GM21786 (cell line): ENCODE measurements at regions not wholly inside any gene's neighbourhood (a gene's known extent, or its start where the extent isn't known, plus 50 kb on each side); places are given as distances from the start of the nearest gene placed in this dataset.

Experiments
- ATAC-seq: cut with Tn5 transposase; IDR thresholded peaks from one replicate; pipeline ENCODE4 v1.9.1; 2021; ENCODE audit not compliant: unreplicated experiment

DNA sequence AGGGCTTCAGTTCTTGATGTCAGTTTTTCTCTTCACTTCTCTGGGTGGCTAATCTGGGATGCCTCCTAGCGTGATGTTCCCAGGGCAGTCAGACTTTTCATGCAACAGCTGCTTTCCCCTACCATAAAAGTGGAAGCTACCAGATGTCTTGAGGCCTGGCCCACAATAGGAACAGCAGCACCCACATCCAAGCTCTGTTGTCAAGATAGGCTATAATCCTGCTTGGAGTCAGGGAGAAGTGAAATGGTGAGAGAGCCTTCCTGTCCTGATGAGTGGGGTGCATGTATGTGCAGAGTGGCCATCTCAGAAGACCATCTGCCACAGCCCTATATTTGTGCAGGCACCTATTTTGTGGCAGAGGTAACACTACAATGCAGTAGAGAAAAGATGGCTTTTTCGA lies 108.0 kb downstream of the HTR5A start:
- no peak for ATAC-seq

DNA sequence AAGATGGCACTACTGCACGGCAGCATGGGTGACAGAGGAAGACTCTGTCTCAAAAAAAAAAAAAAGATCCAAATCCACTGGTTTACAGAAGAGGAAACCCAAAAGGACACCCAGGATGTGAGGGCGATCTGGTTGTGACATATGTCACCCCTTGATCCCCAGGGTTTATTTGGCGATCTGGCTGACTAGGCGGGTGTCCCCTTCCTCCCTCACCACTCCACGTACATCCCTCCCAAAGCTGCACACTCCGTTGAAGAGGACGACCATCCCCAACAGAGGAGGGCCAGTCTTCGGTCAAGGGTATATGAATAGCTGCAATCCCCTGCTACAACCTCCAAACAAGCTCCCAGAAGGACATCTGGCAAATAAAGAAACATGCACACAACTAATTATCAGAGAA lies 111.6 kb downstream of the HTR5A start:
- ATAC-seq: no peak

DNA sequence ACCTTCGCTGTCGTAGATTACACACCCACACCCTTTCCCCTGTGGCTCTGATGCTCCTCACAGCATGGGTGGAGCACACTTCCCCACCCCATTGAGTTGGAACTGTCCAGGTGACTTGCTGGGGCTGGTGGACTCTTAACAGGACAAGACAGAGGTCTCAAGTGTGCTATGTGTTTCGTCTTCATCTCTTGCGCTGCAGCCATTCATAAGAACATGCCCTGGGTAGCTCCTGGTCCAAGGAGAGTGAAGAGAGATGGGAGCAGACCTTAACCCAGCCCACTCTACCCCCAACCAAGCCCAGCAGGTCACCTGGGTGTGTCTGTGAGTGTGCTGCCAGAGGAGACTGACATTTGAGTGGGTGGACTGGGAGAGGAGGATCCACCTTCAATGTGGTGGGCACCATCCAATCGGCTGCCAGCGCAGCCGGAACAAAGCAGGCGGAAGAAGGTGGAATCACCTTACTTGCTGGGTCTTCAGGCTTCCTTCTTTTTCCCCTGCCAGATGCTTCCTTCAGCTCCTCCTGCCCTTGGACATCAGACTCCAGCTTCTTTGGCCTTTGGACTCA lies 112.4 kb downstream of the HTR5A start:
- no peak for ATAC-seq

DNA sequence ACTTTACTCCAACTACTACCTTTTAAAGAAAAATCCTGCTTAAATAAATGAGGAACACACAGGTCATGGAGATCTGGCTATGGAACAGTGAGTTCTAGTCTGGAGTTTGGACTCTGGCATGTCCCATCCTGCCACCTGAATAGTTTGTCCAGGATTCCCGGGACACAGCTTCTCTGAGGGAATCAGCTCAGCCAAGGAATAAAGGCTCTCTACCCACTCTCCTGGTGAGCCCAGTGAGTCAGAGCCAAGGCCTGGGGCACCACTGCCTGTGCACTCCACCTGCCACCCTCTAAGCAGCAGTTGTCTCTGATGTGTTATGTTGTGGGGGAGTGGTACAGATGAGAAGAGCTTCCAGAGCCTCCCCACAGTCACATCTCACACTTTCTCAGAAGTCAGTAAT lies 113.5 kb downstream of the HTR5A start:
- ATAC-seq: no peak

DNA sequence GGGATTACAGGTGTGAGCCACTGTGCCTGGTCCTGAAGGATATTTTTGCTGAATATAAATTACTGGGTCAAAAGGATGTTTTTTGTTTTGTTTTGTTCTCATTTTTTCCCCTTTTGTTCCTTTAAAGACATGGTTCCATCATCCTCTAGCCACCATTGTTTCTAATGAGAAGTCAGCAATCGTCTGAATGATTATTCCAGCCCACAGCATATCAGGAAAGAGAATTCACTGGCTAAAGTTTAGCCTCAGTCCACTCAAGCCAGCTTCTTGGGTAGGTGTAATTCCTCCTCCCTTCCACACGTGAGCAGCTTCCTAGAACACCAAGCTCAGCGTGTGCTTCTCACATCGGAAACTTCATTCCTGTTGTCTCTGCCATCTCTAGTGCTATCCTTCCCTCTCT lies 112.8 kb upstream of the INSIG1 start:
- ATAC-seq: no peak

DNA sequence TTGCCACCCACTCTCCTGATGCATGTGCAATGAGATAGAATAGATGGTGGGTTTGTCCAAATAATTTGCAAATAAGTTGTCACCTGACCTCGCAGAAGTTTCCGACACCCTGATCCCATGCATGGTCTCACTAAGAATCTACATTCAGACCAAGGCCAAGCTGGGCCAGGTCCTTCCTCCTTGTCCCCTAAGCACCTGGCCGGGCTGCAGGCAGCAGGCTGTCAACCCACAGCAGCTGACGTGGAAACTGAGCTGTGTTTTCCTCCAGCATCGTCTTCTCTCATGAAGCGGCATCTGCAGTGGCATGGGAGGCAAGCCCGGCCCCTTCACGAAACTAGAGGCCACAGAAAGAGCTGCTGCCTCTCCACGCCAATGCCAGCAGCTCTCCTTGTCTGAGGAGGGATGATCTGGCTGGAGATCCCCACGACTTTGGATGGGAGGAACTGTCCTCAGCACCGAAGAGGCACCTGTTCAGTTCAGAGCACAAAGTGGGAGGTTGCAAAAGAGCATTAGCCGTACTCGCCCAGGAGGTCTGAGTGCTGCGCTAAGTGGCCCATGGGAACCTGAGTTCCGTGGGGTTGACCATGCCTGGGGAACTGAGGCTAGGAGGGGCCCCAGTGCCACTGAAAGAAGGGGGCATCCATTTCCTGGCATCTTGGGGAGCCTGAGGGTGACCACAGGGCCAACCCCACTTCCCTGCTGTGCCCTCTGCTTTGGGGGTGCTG lies 110.5 kb upstream of the INSIG1 start:
- ATAC-seq: no peak

DNA sequence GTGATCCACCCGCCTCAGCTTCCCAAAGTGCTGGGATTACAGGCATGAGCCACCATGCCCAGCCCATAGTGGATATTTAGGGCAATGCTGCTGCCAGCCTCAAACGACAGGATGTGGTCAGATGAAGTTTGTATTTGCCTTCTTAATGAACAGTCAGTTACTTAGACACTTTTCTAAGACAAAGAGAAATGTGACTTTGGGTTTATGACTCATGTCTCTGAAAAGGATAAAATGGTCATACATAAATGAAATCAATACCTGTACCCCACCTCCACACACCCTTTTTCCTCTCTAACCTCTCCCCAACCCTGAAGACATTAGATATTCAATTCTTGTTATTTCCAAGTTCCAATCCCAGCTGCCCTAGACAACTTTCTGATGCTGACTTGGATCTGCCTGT lies 109.3 kb upstream of the INSIG1 start:
- no peak for ATAC-seq

DNA sequence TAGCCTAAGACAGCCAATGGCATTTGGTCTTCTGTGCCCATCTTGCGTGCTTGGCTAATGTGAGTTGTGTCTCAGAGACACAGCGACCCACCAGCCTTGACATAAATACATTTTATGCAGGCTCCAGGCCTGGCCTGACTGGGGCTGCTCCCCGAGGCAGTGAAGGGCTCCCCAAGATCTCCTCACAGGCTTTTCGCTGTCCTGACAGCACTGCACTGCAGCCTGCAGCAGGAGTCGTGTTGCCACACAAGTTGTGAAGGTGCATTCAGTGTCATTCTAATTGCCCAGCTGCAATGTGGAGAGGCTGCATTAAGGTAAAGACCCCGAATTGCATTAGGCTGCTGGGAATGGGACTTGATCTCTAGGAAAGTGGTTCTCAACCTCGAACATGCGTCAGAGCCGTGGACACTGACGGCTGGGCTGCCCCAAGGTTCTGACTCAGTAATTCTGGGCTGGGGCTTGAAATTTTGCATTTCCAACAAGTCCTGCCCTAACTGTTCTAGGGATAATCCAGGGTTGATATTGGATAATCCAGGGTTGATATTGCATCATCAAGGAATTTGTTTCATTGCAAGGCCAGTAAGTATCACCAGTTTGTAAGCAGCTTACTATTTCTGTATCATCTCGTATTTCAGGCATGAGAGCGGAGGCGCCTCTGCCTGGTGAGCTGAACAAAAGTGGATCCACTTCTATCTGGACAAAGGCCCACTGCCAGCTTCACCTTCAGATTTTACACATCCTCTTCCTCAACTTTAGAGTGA lies 108.7 kb upstream of the INSIG1 start:
- ATAC-seq: no peak

DNA sequence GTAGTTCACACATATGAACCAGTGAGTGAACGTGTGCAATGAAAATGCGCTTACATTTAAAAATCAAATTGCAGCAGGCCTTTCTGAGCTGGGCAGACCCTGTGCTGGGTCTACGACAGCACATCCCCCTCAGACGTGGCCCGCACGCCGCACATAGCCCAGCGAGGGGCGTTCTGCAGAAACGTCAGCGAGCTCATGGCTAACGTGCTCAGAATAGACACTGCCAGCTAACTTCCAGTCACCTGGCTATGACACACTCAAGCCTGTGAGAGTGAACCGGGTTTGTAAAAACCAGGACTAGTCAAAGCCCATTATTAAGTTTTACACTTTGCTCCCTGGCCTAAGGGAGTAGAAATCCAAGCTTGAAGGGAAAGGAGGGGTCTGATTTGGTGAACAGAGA lies 108.1 kb upstream of the INSIG1 start:
- no peak for ATAC-seq

DNA sequence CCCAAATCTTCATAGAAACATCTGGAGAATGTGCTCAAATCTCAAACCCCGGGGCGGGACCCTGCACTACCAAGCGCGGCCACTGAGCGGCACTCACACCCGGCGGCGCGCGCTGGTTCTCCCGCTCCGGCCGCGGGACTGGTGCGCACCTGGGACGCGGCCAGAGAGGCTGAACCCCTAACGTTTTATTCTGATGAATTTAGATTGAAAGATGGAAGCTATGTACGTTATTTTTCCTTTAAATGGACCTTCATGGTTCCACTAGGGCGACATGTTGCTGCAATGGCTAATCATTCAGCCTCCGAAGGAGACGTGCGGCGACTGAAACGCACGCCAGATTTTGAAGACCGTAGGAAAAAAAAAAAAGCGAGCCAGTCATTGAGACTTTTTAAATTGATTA lies 107.0 kb upstream of the INSIG1 start:
- no peak for ATAC-seq

DNA sequence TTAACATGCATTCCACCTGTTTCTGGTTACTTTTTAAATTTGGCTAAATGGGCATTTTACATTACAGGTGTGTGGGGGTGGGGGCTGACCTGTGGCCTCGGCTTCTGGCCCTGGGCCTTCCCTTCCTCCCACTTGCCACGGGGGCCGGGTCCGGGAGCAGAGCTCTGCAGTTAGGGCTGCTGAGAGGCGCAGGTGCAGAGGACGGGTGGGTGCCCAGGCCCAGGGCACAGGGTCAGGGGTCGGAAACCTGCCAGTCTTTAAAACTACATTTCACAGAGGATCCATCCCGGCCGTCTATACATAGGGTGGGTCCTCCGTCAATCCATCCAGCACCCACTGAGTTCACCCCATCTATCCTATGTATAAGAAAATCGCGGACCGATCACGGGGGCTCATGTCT lies 106.5 kb upstream of the INSIG1 start:
- ATAC-seq: no peak

DNA sequence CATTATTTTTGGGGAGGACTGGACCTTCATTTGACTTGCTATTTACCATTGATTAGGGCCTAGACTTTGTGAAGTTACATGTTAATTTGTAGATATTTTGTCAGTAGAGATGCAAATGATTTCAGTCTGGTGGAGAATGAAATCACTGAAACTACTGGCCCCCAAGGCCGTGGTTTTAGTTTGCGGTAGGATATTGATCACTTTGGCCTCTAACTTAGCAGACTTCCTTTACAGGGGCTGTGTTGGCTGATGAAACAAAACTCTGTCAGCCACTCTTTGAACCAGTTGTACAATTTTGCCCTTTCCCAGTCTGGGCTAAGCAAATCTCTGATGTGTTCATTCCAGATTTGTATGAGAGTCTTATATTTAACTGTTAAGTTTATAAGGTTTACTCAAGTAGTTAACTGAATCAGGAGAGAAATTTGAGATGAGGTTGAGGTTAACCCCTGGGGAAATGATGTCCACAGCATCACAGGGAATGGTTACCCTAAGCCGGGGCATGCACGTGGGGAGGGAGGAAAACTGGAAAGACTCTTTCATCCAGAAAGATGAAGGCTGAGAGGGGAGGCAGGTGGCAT lies 105.7 kb upstream of the INSIG1 start:
- ATAC-seq: no peak

DNA sequence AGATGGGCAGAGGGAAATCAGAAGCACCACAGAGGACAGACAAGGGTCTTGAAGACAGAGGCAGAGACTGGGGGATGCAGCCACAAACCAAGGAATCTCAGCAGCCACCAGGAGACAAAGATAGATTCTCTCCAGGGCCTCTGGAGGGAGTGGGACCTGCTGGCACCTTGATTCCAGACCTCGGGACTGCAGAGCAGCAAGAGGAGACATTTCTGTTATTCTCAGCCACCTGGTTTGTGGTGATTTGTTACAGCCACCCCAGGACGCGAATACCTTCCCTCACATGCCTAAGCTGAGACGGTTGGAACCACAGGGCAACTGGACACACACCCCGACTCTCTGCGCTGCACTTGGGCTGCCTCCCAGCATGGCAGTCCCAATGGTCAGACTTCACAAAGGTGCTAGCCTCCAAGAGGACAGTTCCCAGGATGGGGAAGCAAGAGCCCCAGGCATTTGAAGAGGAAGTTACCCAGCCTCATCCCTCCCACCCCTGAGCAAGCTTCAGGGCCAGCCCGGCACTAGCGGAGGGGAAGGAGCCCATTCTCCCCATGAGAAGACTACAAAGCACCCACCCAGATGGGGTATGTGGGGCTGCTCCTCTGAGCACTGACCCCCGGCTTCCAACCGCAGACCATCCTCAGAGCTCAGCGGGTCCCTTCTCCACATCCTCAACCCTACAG lies 104.6 kb upstream of the INSIG1 start:
- ATAC-seq: no peak

DNA sequence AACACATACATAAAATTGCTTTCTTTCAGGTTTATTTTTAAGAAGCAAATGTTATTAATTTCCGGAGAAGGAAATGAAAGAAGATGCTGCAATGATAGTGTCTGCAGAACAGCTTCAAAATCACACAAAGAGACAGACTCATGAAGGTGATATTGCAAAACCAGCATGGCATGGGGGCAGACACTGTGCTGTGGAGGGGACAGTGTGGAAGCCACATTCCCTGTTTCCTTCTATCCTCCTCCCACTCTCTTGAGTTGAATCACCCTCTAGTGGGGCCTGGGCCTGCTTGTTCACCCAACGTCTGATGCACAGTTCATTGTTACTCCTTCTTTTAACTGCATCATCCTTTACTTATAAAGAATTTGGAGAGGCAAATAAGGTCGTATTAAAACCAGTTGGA lies 104.0 kb upstream of the INSIG1 start:
- no peak for ATAC-seq

DNA sequence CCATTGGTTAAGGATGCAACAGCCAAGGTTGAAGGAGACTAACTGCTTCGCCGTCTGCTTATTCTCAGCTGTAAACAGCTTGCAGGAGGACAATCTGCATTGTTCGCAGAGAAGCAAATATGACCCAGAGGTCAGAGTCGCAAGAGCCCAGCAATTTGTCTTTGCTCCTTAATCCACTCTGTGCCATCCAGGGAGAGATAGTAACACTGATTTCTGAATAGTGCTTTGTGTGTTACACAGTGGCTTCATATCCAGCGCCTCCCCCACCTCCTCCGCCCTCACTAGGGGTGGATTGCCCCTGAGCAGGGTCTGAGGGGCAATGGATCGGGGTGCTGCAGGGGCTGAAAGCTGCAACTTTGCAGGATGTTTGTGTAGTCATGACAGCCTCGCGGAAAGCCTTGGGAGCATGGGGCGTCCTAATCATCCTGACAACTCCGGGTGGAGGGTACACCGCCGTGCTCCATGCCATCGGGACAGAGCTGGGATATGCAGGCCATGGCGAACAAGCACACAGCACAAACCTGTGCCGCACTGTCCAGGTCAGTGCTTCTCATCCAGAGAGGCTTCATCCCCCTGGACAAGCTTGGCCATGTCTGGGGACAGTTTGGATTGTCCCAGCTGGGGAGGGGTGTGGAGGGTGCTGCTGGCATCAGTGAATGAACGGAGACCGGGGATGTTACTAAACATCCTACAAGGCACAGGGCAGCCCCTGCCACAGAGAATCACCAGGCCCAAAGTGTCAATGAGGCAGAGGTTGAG lies 103.1 kb upstream of the INSIG1 start:
- ATAC-seq: no peak

DNA sequence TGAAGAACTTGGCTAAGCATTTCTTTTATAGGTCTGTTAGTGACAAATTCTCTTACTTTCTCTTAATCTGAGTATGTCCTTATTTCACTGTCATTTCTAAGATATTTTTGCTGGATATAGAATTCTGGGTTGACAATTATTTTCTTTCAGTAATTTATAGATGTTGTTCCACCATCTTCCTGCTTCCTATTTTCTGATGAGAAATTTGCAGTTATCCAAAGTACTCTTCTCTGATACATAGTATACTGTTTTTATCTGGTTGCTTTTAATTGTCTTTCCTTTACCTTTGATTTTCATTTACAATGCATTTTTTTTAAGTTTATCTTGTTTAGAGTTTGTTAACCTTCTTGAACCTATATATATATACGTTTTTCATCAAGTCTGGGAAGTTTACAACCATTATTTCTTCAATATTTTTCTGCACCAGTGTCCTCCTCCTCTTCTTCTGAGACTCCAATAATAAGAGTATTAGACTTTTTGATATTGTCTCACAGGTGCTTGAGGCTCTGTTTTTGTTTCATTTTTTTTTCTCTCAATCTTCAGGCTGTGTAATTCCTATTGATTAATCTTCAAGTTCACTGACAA lies 101.6 kb upstream of the INSIG1 start:
- ATAC-seq: no peak

DNA sequence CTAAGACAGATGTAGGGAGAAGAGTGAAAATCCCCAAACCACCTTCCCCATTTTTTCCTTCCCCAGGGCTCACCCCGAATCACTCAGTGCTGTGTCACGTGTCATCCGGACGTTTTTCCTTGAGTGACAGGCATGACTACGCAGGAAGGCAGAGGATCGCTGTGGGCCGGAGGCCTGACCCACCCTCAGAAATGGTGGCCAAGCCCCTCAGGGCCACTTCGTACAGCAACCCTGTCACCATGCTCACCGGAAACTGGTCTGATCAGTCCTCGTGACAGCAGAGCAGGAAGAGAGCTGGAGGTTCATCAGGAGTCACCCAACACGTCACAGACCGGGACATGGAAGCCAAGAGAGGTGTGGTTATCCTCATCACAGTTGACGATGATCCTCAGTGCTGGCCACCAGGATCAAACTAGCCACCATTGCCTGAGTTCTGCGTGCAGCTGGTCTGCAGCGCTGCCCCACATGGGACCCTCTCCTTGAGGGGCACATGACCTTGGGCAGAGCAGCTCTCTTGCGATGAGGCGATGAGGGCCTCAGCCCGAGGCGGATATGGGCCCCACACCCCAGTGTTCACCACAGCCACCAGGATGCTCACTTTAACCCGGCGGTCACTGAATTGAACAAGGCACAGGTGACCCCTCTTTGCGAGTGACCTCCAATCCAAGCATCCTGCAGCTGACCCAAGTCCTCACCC lies 99.3 kb upstream of the INSIG1 start:
- ATAC-seq: no peak

DNA sequence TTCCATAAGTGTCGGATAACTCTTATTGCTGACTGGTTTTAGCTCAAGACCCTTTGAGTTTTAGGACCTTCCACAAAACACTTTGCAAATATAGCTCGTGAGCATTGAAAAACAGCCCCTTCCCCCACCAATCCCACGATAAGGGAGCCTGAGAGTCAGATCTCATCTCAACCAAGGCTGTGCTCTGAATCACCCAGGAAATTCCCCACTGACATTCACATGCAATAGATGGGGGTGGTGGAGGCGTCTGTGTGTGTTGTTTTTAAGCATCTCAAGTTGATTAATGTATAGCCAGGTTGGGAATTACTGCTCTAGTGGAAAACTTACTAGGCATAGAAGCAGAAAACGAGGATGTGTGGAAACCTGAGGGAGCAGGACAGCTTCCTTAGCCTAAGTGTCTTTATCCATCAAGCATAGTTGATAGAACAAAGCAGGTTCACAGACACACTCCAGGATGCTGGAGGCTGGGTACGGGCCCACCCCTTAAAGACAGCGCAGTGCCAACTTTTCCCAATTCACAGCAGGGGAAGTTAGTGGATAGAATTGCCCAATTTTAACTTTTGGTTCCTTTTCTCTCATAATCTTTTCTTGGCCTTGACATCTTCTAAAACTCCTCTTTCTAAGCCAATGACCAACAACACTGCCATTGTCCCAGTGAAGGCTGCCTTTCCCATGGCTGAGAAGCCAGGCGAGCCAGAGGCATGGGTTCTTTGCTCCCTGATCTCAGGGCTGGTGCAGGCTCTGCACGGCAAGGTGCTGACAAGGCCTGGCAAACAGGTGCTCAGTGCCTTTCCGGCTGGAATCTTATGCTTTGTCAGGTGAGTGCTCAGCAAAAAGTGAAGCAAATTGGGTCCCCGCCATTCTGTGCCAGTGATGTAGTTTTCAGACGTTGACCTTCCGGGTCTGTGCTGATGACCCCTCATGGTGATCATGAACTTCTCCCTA lies 98.5 kb upstream of the INSIG1 start:
- no peak for ATAC-seq
